GM18867 (cell line): ENCODE measurements at regions not wholly inside any gene's neighbourhood (a gene's known extent, or its start where the extent isn't known, plus 50 kb on each side); places are given as distances from the start of the nearest gene placed in this dataset.
A peak's percentile ranks its signal among the peaks of the same experiment; 100 is the strongest.
"Not testable (repeated sequence)": the region's sequence is repeated elsewhere in the genome, so short reads cannot be mapped to it uniquely, and the experiment has no call there.

Source experiments
- ATAC-seq: cut with Tn5 transposase; IDR thresholded peaks from one replicate; pipeline ENCODE4 v1.9.1; 2021; ENCODE audit warnings: mild to moderate bottlenecking, moderate library complexity; ENCODE audit not compliant: unreplicated experiment

GRCh38 chr14:71384007-71384845 is 477.0 kb downstream of the PCNX1 start:
- no peak for ATAC-seq

- no peak for ATAC-seq
These were observed 480.5 kb downstream of the PCNX1 start for GRCh38 chr14:71387753-71388152.

- ATAC-seq = no peak
These were observed 481.1 kb downstream of the PCNX1 start for GRCh38 chr14:71388336-71388735.

- no peak for ATAC-seq
These were observed 481.6 kb downstream of the PCNX1 start for GRCh38 chr14:71388862-71389261.

- ATAC-seq = no peak
These were observed 487.1 kb downstream of the PCNX1 start for GRCh38 chr14:71394386-71394785.

- ATAC-seq = no peak
These were observed 487.9 kb downstream of the PCNX1 start for GRCh38 chr14:71395151-71395604.

GRCh38 chr14:71395636-71396035 is 488.4 kb downstream of the PCNX1 start:
- no peak for ATAC-seq

GRCh38 chr14:71396050-71396677 is 488.9 kb downstream of the PCNX1 start:
- no peak for ATAC-seq

- ATAC-seq = no peak
These were observed 490.1 kb downstream of the PCNX1 start for GRCh38 chr14:71397371-71397770.

- ATAC-seq = peak; percentile 12
These were observed 491.2 kb downstream of the PCNX1 start for GRCh38 chr14:71398450-71398849.

- peak; percentile 78 for ATAC-seq
These were observed 491.8 kb downstream of the PCNX1 start for GRCh38 chr14:71399057-71399487.

GRCh38 chr14:71400871-71401321 is 493.6 kb downstream of the PCNX1 start:
- no peak for ATAC-seq

- not testable (repeated sequence) for ATAC-seq
These were observed 495.2 kb downstream of the PCNX1 start for GRCh38 chr14:71402415-71402814.

GRCh38 chr14:71403656-71404055 is 496.4 kb downstream of the PCNX1 start:
- peak; percentile 46 for ATAC-seq

- no peak for ATAC-seq
These were observed 498.4 kb downstream of the PCNX1 start for GRCh38 chr14:71405676-71406075.

- ATAC-seq = no peak
These were observed 501.2 kb downstream of the PCNX1 start for GRCh38 chr14:71408362-71409030.

- ATAC-seq = no peak
These were observed 503.5 kb downstream of the PCNX1 start for GRCh38 chr14:71410578-71411284.

GRCh38 chr14:71411285-71411595 is 504.0 kb downstream of the PCNX1 start:
- ATAC-seq = no peak

- no peak for ATAC-seq
These were observed 504.5 kb downstream of the PCNX1 start for GRCh38 chr14:71411738-71412137.

GRCh38 chr14:71414631-71415403 is 507.6 kb downstream of the PCNX1 start:
- ATAC-seq = no peak

- no peak for ATAC-seq
These were observed 508.1 kb downstream of the PCNX1 start for GRCh38 chr14:71415404-71415690.
